ENCODE measurements at regions not wholly inside any gene's neighbourhood (a gene's known extent, or its start where the extent isn't known, plus 50 kb on each side); places are given as distances from the start of the nearest gene placed in this dataset.

- no peak for TF ChIP-seq DEAF1 (CRISPR knock-in tag; IDR thresholded peaks at IDR 0.05)
- TF ChIP-seq ZBTB43 (CRISPR knock-in tag; IDR thresholded peaks at IDR 0.05) = no peak
- no peak for TF ChIP-seq POLR2A (conservative IDR thresholded peaks at IDR 0.05)
- no peak for TF ChIP-seq CTCF (IDR thresholded peaks at IDR 0.05 in 2 of 3, conservative IDR thresholded peaks at IDR 0.05 in 1 of 3; ENCODE audit: insufficient read depth in 2 of 3, low read depth in 1 of 3, low read length in 3 of 3)
- no peak for TF ChIP-seq RB1 (IDR thresholded peaks at IDR 0.05; ENCODE audit: low read depth)
Measured at GRCh38 chr2:121961761-121962160, 206.3 kb downstream of the TSN start.
